ENCODE measurements at regions not wholly inside any gene's neighbourhood (a gene's known extent, or its start where the extent isn't known, plus 50 kb on each side); places are given as distances from the start of the nearest gene placed in this dataset.
"Not testable (repeated sequence)": the region's sequence is repeated elsewhere in the genome, so short reads cannot be mapped to it uniquely, and the experiment has no call there.

- H3K4me3 ChIP-seq (ENCODE audit: low read length) = no peak overlapping the region
- TF ChIP-seq CTCF (IDR thresholded peaks at IDR 0.05; ENCODE audit: insufficient read depth, low read depth, low read length, missing control alignments) = no peak
- DNase-seq (ENCODE audit: low read depth) = no peak
Observed at GRCh38 chr1:29757866-29758780, 521.8 kb downstream of the PTPRU start.

- no peak for DNase-seq (ENCODE audit: low read depth)
- no peak for TF ChIP-seq CTCF (IDR thresholded peaks at IDR 0.05; ENCODE audit: insufficient read depth, low read depth, low read length, missing control alignments)
- no peak overlapping the region for H3K4me3 ChIP-seq (ENCODE audit: low read length)
Observed at GRCh38 chr1:29756901-29757725, 520.8 kb downstream of the PTPRU start.

- TF ChIP-seq CTCF (IDR thresholded peaks at IDR 0.05; ENCODE audit: insufficient read depth, low read depth, low read length, missing control alignments) = no peak
- DNase-seq (ENCODE audit: low read depth) = no peak
- no peak overlapping the region for H3K4me3 ChIP-seq (ENCODE audit: low read length)
Observed at GRCh38 chr1:29756498-29756897, 520.2 kb downstream of the PTPRU start.

- DNase-seq (ENCODE audit: low read depth) = no peak
- H3K4me3 ChIP-seq (ENCODE audit: low read length) = no peak overlapping the region
- no peak for TF ChIP-seq CTCF (IDR thresholded peaks at IDR 0.05; ENCODE audit: insufficient read depth, low read depth, low read length, missing control alignments)
Observed at GRCh38 chr1:29756085-29756484, 519.8 kb downstream of the PTPRU start.

- H3K4me3 ChIP-seq (ENCODE audit: low read length); DNase-seq (ENCODE audit: low read depth): not testable (repeated sequence)
Observed at GRCh38 chr1:29755412-29756015, 519.2 kb downstream of the PTPRU start.

GRCh38 chr1:29754573-29755375 lies 518.5 kb downstream of the PTPRU start:
- DNase-seq (ENCODE audit: low read depth) = no peak

More at GRCh38 chr1:29754573-29755375, 518.5 kb downstream of the PTPRU start:
- TF ChIP-seq CTCF (IDR thresholded peaks at IDR 0.05; ENCODE audit: insufficient read depth, low read depth, low read length, missing control alignments) = no peak
- H3K4me3 ChIP-seq (ENCODE audit: low read length) = no peak overlapping the region

Data from epithelial cell of esophagus (primary cell).